ENCODE measurements at regions not wholly inside any gene's neighbourhood (a gene's known extent, or its start where the extent isn't known, plus 50 kb on each side); places are given as distances from the start of the nearest gene placed in this dataset.

DNA sequence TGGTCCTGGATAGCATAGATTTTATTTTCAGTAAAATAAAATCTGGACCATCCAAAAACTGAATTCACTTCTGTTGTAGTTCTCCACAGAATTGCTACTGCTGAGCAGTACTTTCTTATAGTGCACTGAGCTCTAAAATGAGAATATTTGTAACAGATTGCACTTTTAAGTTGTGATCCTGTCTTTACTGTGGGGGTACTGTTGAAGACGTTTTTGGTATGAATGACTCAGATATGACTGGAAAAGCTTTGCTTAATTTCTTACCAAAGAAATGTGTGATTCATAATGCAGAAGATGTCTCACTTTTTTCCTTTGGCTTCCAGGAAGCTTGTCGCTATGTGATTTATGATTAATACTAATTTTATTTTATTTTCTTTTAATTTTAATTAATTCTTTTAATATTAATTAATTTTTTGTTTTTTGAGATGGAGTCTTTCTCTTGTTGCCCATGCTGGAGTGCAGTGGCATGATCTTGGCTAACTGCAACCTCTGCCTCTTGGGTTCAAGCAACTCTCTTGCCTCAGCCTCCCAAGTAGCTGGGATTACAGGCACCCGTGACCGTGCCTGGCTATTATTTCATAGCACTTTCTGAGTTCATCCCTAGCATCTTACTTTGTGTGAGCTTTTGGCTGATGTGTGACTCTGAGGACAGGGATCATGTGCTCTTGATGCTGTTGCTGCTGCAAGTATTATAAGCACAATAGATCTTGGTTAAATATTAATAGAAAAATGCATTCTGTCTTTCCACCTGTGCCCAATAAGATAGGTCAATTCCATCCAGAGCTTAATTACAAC lies 557.6 kb upstream of the AMELY start:
- TF ChIP-seq POLR2AphosphoS5 (IDR thresholded peaks at IDR 0.05; ENCODE audit: low read depth, low read length) = no peak
- TF ChIP-seq, protein P1, sequence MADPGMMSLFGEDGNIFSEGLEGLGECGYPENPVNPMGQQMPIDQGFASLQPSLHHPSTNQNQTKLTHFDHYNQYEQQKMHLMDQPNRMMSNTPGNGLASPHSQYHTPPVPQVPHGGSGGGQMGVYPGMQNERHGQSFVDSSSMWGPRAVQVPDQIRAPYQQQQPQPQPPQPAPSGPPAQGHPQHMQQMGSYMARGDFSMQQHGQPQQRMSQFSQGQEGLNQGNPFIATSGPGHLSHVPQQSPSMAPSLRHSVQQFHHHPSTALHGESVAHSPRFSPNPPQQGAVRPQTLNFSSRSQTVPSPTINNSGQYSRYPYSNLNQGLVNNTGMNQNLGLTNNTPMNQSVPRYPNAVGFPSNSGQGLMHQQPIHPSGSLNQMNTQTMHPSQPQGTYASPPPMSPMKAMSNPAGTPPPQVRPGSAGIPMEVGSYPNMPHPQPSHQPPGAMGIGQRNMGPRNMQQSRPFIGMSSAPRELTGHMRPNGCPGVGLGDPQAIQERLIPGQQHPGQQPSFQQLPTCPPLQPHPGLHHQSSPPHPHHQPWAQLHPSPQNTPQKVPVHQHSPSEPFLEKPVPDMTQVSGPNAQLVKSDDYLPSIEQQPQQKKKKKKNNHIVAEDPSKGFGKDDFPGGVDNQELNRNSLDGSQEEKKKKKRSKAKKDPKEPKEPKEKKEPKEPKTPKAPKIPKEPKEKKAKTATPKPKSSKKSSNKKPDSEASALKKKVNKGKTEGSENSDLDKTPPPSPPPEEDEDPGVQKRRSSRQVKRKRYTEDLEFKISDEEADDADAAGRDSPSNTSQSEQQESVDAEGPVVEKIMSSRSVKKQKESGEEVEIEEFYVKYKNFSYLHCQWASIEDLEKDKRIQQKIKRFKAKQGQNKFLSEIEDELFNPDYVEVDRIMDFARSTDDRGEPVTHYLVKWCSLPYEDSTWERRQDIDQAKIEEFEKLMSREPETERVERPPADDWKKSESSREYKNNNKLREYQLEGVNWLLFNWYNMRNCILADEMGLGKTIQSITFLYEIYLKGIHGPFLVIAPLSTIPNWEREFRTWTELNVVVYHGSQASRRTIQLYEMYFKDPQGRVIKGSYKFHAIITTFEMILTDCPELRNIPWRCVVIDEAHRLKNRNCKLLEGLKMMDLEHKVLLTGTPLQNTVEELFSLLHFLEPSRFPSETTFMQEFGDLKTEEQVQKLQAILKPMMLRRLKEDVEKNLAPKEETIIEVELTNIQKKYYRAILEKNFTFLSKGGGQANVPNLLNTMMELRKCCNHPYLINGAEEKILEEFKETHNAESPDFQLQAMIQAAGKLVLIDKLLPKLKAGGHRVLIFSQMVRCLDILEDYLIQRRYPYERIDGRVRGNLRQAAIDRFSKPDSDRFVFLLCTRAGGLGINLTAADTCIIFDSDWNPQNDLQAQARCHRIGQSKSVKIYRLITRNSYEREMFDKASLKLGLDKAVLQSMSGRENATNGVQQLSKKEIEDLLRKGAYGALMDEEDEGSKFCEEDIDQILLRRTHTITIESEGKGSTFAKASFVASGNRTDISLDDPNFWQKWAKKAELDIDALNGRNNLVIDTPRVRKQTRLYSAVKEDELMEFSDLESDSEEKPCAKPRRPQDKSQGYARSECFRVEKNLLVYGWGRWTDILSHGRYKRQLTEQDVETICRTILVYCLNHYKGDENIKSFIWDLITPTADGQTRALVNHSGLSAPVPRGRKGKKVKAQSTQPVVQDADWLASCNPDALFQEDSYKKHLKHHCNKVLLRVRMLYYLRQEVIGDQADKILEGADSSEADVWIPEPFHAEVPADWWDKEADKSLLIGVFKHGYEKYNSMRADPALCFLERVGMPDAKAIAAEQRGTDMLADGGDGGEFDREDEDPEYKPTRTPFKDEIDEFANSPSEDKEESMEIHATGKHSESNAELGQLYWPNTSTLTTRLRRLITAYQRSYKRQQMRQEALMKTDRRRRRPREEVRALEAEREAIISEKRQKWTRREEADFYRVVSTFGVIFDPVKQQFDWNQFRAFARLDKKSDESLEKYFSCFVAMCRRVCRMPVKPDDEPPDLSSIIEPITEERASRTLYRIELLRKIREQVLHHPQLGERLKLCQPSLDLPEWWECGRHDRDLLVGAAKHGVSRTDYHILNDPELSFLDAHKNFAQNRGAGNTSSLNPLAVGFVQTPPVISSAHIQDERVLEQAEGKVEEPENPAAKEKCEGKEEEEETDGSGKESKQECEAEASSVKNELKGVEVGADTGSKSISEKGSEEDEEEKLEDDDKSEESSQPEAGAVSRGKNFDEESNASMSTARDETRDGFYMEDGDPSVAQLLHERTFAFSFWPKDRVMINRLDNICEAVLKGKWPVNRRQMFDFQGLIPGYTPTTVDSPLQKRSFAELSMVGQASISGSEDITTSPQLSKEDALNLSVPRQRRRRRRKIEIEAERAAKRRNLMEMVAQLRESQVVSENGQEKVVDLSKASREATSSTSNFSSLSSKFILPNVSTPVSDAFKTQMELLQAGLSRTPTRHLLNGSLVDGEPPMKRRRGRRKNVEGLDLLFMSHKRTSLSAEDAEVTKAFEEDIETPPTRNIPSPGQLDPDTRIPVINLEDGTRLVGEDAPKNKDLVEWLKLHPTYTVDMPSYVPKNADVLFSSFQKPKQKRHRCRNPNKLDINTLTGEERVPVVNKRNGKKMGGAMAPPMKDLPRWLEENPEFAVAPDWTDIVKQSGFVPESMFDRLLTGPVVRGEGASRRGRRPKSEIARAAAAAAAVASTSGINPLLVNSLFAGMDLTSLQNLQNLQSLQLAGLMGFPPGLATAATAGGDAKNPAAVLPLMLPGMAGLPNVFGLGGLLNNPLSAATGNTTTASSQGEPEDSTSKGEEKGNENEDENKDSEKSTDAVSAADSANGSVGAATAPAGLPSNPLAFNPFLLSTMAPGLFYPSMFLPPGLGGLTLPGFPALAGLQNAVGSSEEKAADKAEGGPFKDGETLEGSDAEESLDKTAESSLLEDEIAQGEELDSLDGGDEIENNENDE (IDR thresholded peaks at IDR 0.05; ENCODE audit: insufficient replicate concordance, low read length) = no peak
- TF ChIP-seq, protein P2, sequence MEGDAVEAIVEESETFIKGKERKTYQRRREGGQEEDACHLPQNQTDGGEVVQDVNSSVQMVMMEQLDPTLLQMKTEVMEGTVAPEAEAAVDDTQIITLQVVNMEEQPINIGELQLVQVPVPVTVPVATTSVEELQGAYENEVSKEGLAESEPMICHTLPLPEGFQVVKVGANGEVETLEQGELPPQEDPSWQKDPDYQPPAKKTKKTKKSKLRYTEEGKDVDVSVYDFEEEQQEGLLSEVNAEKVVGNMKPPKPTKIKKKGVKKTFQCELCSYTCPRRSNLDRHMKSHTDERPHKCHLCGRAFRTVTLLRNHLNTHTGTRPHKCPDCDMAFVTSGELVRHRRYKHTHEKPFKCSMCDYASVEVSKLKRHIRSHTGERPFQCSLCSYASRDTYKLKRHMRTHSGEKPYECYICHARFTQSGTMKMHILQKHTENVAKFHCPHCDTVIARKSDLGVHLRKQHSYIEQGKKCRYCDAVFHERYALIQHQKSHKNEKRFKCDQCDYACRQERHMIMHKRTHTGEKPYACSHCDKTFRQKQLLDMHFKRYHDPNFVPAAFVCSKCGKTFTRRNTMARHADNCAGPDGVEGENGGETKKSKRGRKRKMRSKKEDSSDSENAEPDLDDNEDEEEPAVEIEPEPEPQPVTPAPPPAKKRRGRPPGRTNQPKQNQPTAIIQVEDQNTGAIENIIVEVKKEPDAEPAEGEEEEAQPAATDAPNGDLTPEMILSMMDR (IDR thresholded peaks at IDR 0.05; ENCODE audit: control extremely low read depth in 1 of 3, insufficient read depth in 1 of 3, low read depth in 1 of 3, low read length in 3 of 3) = no peak
- no peak for TF ChIP-seq NRF1 (IDR thresholded peaks at IDR 0.05; ENCODE audit: low read depth, low read length)
- no peak for TF ChIP-seq RFX5 (IDR thresholded peaks at IDR 0.05; ENCODE audit: borderline replicate concordance, low read depth, low read length)
- no peak for TF ChIP-seq POLR2A (IDR thresholded peaks at IDR 0.05; ENCODE audit: control extremely low read depth in 1 of 2, low read depth in 2 of 2, low read length in 2 of 2)
- no peak for TF ChIP-seq TAF1 (IDR thresholded peaks at IDR 0.05; ENCODE audit: low read depth, low read length)
- TF ChIP-seq BACH1 (IDR thresholded peaks at IDR 0.05; ENCODE audit: low read length) = no peak
- no peak for TF ChIP-seq JUN (IDR thresholded peaks at IDR 0.05; ENCODE audit: low read depth, low read length)

Data from H1 (cell line).